ENCODE measurements at regions not wholly inside any gene's neighbourhood (a gene's known extent, or its start where the extent isn't known, plus 50 kb on each side); places are given as distances from the start of the nearest gene placed in this dataset.

GRCh38 chr12:116425256-116426193, 133.7 kb upstream of the MAP1LC3B2 start:
- no peak overlapping the region for H3K27ac ChIP-seq (ENCODE audit: low read depth in 1 of 3, low read length in 2 of 3)
- H3K9me3 ChIP-seq (ENCODE audit: control insufficient read depth in 2 of 2, insufficient read depth in 1 of 2, low read depth in 1 of 2, low read length in 1 of 2), result peaks cover 0 to 12% of the 10 kb centered on the region in 2 donors
- H3K27me3 ChIP-seq (ENCODE audit: control insufficient read depth in 3 of 3, insufficient read depth in 3 of 3, low read length in 3 of 3), result no peaks in the 10 kb centered on the region
- H3K4me3 ChIP-seq (ENCODE audit: low read depth in 1 of 3, low read length in 3 of 3), result no peak overlapping the region
- H3K36me3 ChIP-seq (ENCODE audit: control insufficient read depth in 3 of 3, insufficient read depth in 2 of 3, low read depth in 1 of 3, low read length in 3 of 3), result no peaks in the 10 kb centered on the region
- FAIRE-seq (no peak), DNase-seq (no peak)
- WGBS, 3 donors, result 91 to 96% (median 95%) methylated on average over 15 of the region's 15 CpGs
- H3K4me1 ChIP-seq (ENCODE audit: control insufficient read depth in 3 of 3, insufficient read depth in 2 of 3, low read depth in 1 of 3, low read length in 2 of 3), result peaks cover 0 to 16% (median 0%) of the 10 kb centered on the region in 3 donors

GRCh38 chr12:116426391-116427136, 132.6 kb upstream of the MAP1LC3B2 start:
- H3K4me3 ChIP-seq (ENCODE audit: low read depth in 1 of 3, low read length in 3 of 3), result no peak overlapping the region
- 72 to 85% (median 83%) methylated on average over 13 of the region's 13 CpGs for WGBS, 3 donors
- H3K4me1 ChIP-seq (ENCODE audit: control insufficient read depth in 3 of 3, insufficient read depth in 2 of 3, low read depth in 1 of 3, low read length in 2 of 3), result peaks cover 0 to 16% (median 0%) of the 10 kb centered on the region in 3 donors
- H3K27me3 ChIP-seq (ENCODE audit: control insufficient read depth in 3 of 3, insufficient read depth in 3 of 3, low read length in 3 of 3), result no peaks in the 10 kb centered on the region
- no peak for DNase-seq
- no peaks in the 10 kb centered on the region for H3K36me3 ChIP-seq (ENCODE audit: control insufficient read depth in 3 of 3, insufficient read depth in 2 of 3, low read depth in 1 of 3, low read length in 3 of 3)
- no peak for FAIRE-seq
- peak overlapping the region in 1 of 3 donors; percentile 56 for H3K27ac ChIP-seq (ENCODE audit: low read depth in 1 of 3, low read length in 2 of 3)
- H3K9me3 ChIP-seq (ENCODE audit: control insufficient read depth in 2 of 2, insufficient read depth in 1 of 2, low read depth in 1 of 2, low read length in 1 of 2), result peaks cover 0 to 9% of the 10 kb centered on the region in 2 donors

- no peak for FAIRE-seq
- H3K4me3 ChIP-seq (ENCODE audit: low read depth in 1 of 3, low read length in 3 of 3), result no peak overlapping the region
- H3K4me1 ChIP-seq (ENCODE audit: control insufficient read depth in 3 of 3, insufficient read depth in 2 of 3, low read depth in 1 of 3, low read length in 2 of 3), result peaks cover 0 to 16% (median 0%) of the 10 kb centered on the region in 3 donors
- H3K27me3 ChIP-seq (ENCODE audit: control insufficient read depth in 3 of 3, insufficient read depth in 3 of 3, low read length in 3 of 3), result no peaks in the 10 kb centered on the region
- no peaks in the 10 kb centered on the region for H3K36me3 ChIP-seq (ENCODE audit: control insufficient read depth in 3 of 3, insufficient read depth in 2 of 3, low read depth in 1 of 3, low read length in 3 of 3)
- 72 to 76% (median 75%) methylated on average over 19 of the region's 19 CpGs for WGBS, 3 donors
- peak overlapping the region in 1 of 3 donors; percentile 56 for H3K27ac ChIP-seq (ENCODE audit: low read depth in 1 of 3, low read length in 2 of 3)
- H3K9me3 ChIP-seq (ENCODE audit: control insufficient read depth in 2 of 2, insufficient read depth in 1 of 2, low read depth in 1 of 2, low read length in 1 of 2), result peaks cover 0 to 4% of the 10 kb centered on the region in 2 donors
- peak in 1 of 2 donors; percentile 67 for DNase-seq
Observed at GRCh38 chr12:116427200-116427930, 131.8 kb upstream of the MAP1LC3B2 start.

GRCh38 chr12:116429826-116430360, 129.3 kb upstream of the MAP1LC3B2 start:
- Histone ChIP-seq H3K36me3 (ENCODE audit: control insufficient read depth in 3 of 3, insufficient read depth in 2 of 3, low read depth in 1 of 3, low read length in 3 of 3) (no peaks in the 10 kb centered on the region), H3K4me3 (ENCODE audit: low read depth in 1 of 3, low read length in 3 of 3) (no peak overlapping the region), H3K27me3 (ENCODE audit: control insufficient read depth in 3 of 3, insufficient read depth in 3 of 3, low read length in 3 of 3) (no peaks in the 10 kb centered on the region), H3K4me1 (ENCODE audit: control insufficient read depth in 3 of 3, insufficient read depth in 2 of 3, low read depth in 1 of 3, low read length in 2 of 3) (peaks cover 3 to 29% (median 3%) of the 10 kb centered on the region in 3 donors), H3K27ac (ENCODE audit: low read depth in 1 of 3, low read length in 2 of 3) (no peak overlapping the region), H3K9me3 (ENCODE audit: control insufficient read depth in 2 of 2, insufficient read depth in 1 of 2, low read depth in 1 of 2, low read length in 1 of 2) (peaks cover 0 to 6% of the 10 kb centered on the region in 2 donors)
- DNase-seq (no peak), FAIRE-seq (no peak)
- WGBS, 3 donors, result 80 to 91% (median 90%) methylated on average over 7 of the region's 7 CpGs

- Histone ChIP-seq H3K27me3 (ENCODE audit: control insufficient read depth in 3 of 3, insufficient read depth in 3 of 3, low read length in 3 of 3) (no peaks in the 10 kb centered on the region), H3K9me3 (ENCODE audit: control insufficient read depth in 2 of 2, insufficient read depth in 1 of 2, low read depth in 1 of 2, low read length in 1 of 2) (peaks cover 0 to 6% of the 10 kb centered on the region in 2 donors), H3K4me3 (ENCODE audit: low read depth in 1 of 3, low read length in 3 of 3) (no peak overlapping the region), H3K4me1 (ENCODE audit: control insufficient read depth in 3 of 3, insufficient read depth in 2 of 3, low read depth in 1 of 3, low read length in 2 of 3) (peaks cover 3 to 33% (median 4%) of the 10 kb centered on the region in 3 donors), H3K36me3 (ENCODE audit: control insufficient read depth in 3 of 3, insufficient read depth in 2 of 3, low read depth in 1 of 3, low read length in 3 of 3) (no peaks in the 10 kb centered on the region), H3K27ac (ENCODE audit: low read depth in 1 of 3, low read length in 2 of 3) (no peak overlapping the region)
- WGBS, 3 donors, result 94 to 96% (median 95%) methylated on average over 4 to 5 of the region's 5 CpGs
- no peak for FAIRE-seq
- DNase-seq, result no peak
Observed at GRCh38 chr12:116430911-116431565, 128.1 kb upstream of the MAP1LC3B2 start.

- WGBS, 3 donors, result 87 to 90% (median 88%) methylated on average over 13 of the region's 13 CpGs
- Histone ChIP-seq H3K9me3 (ENCODE audit: control insufficient read depth in 2 of 2, insufficient read depth in 1 of 2, low read depth in 1 of 2, low read length in 1 of 2) (peaks cover 0 to 6% of the 10 kb centered on the region in 2 donors), H3K4me3 (ENCODE audit: low read depth in 1 of 3, low read length in 3 of 3) (no peak overlapping the region), H3K36me3 (ENCODE audit: control insufficient read depth in 3 of 3, insufficient read depth in 2 of 3, low read depth in 1 of 3, low read length in 3 of 3) (no peaks in the 10 kb centered on the region), H3K27me3 (ENCODE audit: control insufficient read depth in 3 of 3, insufficient read depth in 3 of 3, low read length in 3 of 3) (no peaks in the 10 kb centered on the region), H3K4me1 (ENCODE audit: control insufficient read depth in 3 of 3, insufficient read depth in 2 of 3, low read depth in 1 of 3, low read length in 2 of 3) (peaks cover 3 to 40% (median 5%) of the 10 kb centered on the region in 3 donors), H3K27ac (ENCODE audit: low read depth in 1 of 3, low read length in 2 of 3) (no peak overlapping the region)
- DNase-seq (no peak), FAIRE-seq (no peak)
Observed at GRCh38 chr12:116431677-116432300, 127.4 kb upstream of the MAP1LC3B2 start.

- H3K27me3 ChIP-seq (ENCODE audit: control insufficient read depth in 3 of 3, insufficient read depth in 3 of 3, low read length in 3 of 3), result no peaks in the 10 kb centered on the region
- no peak for FAIRE-seq
- H3K4me1 ChIP-seq (ENCODE audit: control insufficient read depth in 3 of 3, insufficient read depth in 2 of 3, low read depth in 1 of 3, low read length in 2 of 3), result peaks cover 3 to 41% (median 5%) of the 10 kb centered on the region in 3 donors
- H3K36me3 ChIP-seq (ENCODE audit: control insufficient read depth in 3 of 3, insufficient read depth in 2 of 3, low read depth in 1 of 3, low read length in 3 of 3), result no peaks in the 10 kb centered on the region
- 58 to 64% (median 59%) methylated on average over 4 of the region's 4 CpGs for WGBS, 3 donors
- H3K27ac ChIP-seq (ENCODE audit: low read depth in 1 of 3, low read length in 2 of 3), result no peak overlapping the region
- no peak overlapping the region for H3K4me3 ChIP-seq (ENCODE audit: low read depth in 1 of 3, low read length in 3 of 3)
- H3K9me3 ChIP-seq (ENCODE audit: control insufficient read depth in 2 of 2, insufficient read depth in 1 of 2, low read depth in 1 of 2, low read length in 1 of 2), result peaks cover 0 to 6% of the 10 kb centered on the region in 2 donors
- DNase-seq, result peak in 1 of 2 donors; percentile 32
Observed at GRCh38 chr12:116432314-116432750, 126.8 kb upstream of the MAP1LC3B2 start.

Data from small intestine (tissue), 7 donors.